ENCODE measurements at regions not wholly inside any gene's neighbourhood (a gene's known extent, or its start where the extent isn't known, plus 50 kb on each side); places are given as distances from the start of the nearest gene placed in this dataset.

GRCh38 chr6:4675121-4675520 is 101.1 kb upstream of the CDYL start:
- intact Hi-C loops (cut with DNase I; ENCODE audit: low total_unique reads) = no loop called here
- no peak for TF ChIP-seq CTCF (IDR thresholded peaks at IDR 0.05)
- no peak for TF ChIP-seq POLR2AphosphoS5 (IDR thresholded peaks at IDR 0.05)
- no peak for TF ChIP-seq EP300 (IDR thresholded peaks at IDR 0.05; ENCODE audit: low read depth)
- TF ChIP-seq POLR2A (IDR thresholded peaks at IDR 0.05) = no peak
- Histone ChIP-seq H3K27me3 (no peaks in the 10 kb centered on the region), H3K4me3 (no peak overlapping the region), H3K4me1 (no peaks in the 10 kb centered on the region), H3K36me3 (no peaks in the 10 kb centered on the region), H3K9me3 (no peaks in the 10 kb centered on the region), H3K27ac (no peak overlapping the region)
- in situ Hi-C loops (cut with MboI; ENCODE audit: low pct_ligation_motif_present in 1 of 4, low pct_unique_long_range_greater_than_20kb in 1 of 4, low sequenced_read_pairs in 3 of 4) = no loop called here
- WGBS, 2 donors (ENCODE audit: low coverage in 1 of 2) = 74 to 79% methylated on average over 3 to 6 of the region's 6 CpGs
- no peak for DNase-seq

DNA sequence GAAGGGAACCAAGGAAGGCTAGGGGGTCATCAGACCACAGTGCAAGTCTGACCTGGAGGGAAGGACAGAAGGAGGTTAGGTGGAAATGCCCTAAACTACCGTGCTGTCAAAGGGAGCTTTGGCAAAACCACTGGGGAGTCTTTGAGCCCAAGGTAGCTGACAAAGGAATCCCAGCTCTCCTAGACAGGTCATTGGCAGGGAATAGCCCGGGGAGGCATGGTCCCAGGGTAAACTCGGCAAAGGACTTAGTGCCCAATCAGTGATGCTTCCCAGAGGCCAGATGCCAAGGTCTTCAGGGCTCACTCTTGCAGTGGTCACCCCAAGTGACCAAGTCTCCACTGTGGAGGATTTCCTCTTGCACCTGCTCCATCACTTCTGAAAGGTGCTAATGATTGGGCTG is 102.3 kb upstream of the CDYL start:
- DNase-seq = no peak
- TF ChIP-seq CTCF (IDR thresholded peaks at IDR 0.05) = no peak
- no peak for TF ChIP-seq POLR2A (IDR thresholded peaks at IDR 0.05)

GRCh38 chr6:4672772-4673171 is 103.4 kb upstream of the CDYL start:
- Histone ChIP-seq H3K4me1 (no peaks in the 10 kb centered on the region), H3K9me3 (no peaks in the 10 kb centered on the region), H3K27ac (no peak overlapping the region), H3K36me3 (no peaks in the 10 kb centered on the region), H3K4me3 (no peak overlapping the region), H3K27me3 (no peaks in the 10 kb centered on the region)
- in situ Hi-C loops (cut with MboI; ENCODE audit: low pct_ligation_motif_present in 1 of 4, low pct_unique_long_range_greater_than_20kb in 1 of 4, low sequenced_read_pairs in 3 of 4) (no loop called here), intact Hi-C loops (cut with DNase I; ENCODE audit: low total_unique reads) (no loop called here)
- DNase-seq = no peak
- 60 to 73% methylated on average over 1 to 3 of the region's 3 CpGs for WGBS, 2 donors (ENCODE audit: low coverage in 1 of 2)
- TF ChIP-seq CTCF (IDR thresholded peaks at IDR 0.05) (no peak), POLR2AphosphoS5 (IDR thresholded peaks at IDR 0.05) (no peak), EP300 (IDR thresholded peaks at IDR 0.05; ENCODE audit: low read depth) (no peak), POLR2A (IDR thresholded peaks at IDR 0.05) (no peak)

More for the DNA sequence above, 102.3 kb upstream of the CDYL start:
- in situ Hi-C loops (cut with MboI; ENCODE audit: low pct_ligation_motif_present in 1 of 4, low pct_unique_long_range_greater_than_20kb in 1 of 4, low sequenced_read_pairs in 3 of 4) = no loop called here
- intact Hi-C loops (cut with DNase I; ENCODE audit: low total_unique reads) = no loop called here
- Histone ChIP-seq H3K36me3 (no peaks in the 10 kb centered on the region), H3K4me3 (no peak overlapping the region), H3K27me3 (no peaks in the 10 kb centered on the region), H3K4me1 (no peaks in the 10 kb centered on the region), H3K9me3 (no peaks in the 10 kb centered on the region), H3K27ac (no peak overlapping the region)
- 44 to 100% methylated on average over 1 to 3 of the region's 3 CpGs for WGBS, 2 donors (ENCODE audit: low coverage in 1 of 2)

- H3K4me3 ChIP-seq = no peak overlapping the region
- in situ Hi-C loops (cut with MboI; ENCODE audit: low pct_ligation_motif_present in 1 of 4, low pct_unique_long_range_greater_than_20kb in 1 of 4, low sequenced_read_pairs in 3 of 4) (no loop called here), intact Hi-C loops (cut with DNase I; ENCODE audit: low total_unique reads) (no loop called here)
- H3K36me3 ChIP-seq = no peaks in the 10 kb centered on the region
- no peak for DNase-seq
- no peak for TF ChIP-seq EP300 (IDR thresholded peaks at IDR 0.05; ENCODE audit: low read depth)
- no peak for TF ChIP-seq POLR2A (IDR thresholded peaks at IDR 0.05)
- no peak for TF ChIP-seq CTCF (IDR thresholded peaks at IDR 0.05)
- no peak for TF ChIP-seq POLR2AphosphoS5 (IDR thresholded peaks at IDR 0.05)
- H3K4me1 ChIP-seq = no peaks in the 10 kb centered on the region
- no peaks in the 10 kb centered on the region for H3K9me3 ChIP-seq
- no peaks in the 10 kb centered on the region for H3K27me3 ChIP-seq
- H3K27ac ChIP-seq = no peak overlapping the region
- 83 to 92% methylated on average over 4 to 12 of the region's 13 CpGs for WGBS, 2 donors (ENCODE audit: low coverage in 1 of 2)
Measured at GRCh38 chr6:4671587-4672115, 104.6 kb upstream of the CDYL start.

Measured in transverse colon (tissue), 4 donors.